ENCODE measurements at regions not wholly inside any gene's neighbourhood (a gene's known extent, or its start where the extent isn't known, plus 50 kb on each side); places are given as distances from the start of the nearest gene placed in this dataset.

DNA sequence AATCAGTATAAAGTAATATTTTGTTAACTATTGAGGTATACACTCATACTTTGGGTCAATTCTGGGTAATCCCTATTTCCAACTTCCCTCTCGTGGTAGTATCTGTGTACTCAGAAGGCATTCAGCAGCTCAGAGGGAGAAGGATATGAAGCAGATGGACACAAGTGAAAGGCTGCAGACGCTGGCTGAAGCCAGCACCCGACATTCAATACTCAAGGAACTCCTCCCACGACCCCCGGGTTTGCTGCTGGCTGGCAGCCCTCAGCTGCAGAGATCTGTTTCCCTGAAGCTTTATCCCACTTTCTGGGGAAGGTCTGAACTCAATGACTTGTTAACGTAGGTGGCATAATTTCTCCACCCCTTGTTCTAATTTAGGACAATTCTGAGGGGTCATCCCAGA is 847.3 kb upstream of the SOX11 start:
- no peak for DNase-seq (ENCODE audit: low spot score)

GRCh38 chr2:4862031-4862430 is 830.2 kb upstream of the SOX11 start:
- DNase-seq (ENCODE audit: low spot score) = no peak

DNA sequence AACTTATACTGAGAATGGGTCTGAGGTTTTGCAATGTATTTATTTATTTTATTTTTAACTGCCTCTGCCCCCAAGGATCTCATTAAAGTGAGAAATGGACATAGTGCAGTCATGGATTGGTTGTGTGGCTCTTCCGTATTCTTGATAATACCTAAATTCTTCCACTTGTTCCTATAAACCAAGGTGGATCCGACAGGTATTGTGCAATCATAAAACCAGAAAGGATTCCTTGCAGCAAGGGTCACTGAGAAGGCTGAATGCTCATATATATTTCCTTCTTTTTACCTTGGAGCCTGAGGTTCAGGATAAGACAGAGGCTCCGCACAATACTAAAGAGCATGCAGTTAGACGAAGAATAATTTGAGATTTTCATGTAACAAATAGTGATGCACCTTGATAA is 826.0 kb upstream of the SOX11 start:
- no peak for DNase-seq (ENCODE audit: low spot score)

- DNase-seq (ENCODE audit: low spot score) = no peak
These were observed 823.7 kb upstream of the SOX11 start for GRCh38 chr2:4868466-4868865.

DNA sequence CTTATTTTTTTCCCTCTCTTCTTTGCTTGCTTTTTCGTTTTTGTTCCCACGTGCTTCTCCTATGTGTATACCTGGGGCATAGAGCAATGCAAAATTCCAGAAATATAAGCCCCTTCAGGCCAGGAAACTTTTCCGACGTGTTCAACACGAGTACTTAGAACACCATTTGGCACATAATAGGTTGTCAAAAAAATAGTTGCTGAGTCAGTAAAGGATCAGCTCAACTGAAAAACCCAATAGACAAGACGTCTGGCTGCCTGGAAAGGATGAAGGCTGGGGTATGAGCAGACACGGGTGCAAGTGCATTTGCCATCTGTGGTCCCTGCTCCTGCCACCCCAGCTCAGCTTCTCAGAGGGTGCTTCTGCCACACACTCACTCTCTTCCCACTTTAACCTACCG is 823.0 kb upstream of the SOX11 start:
- DNase-seq (ENCODE audit: low spot score) = no peak

GRCh38 chr2:4873364-4873763 is 818.8 kb upstream of the SOX11 start:
- no peak for DNase-seq (ENCODE audit: low spot score)

DNA sequence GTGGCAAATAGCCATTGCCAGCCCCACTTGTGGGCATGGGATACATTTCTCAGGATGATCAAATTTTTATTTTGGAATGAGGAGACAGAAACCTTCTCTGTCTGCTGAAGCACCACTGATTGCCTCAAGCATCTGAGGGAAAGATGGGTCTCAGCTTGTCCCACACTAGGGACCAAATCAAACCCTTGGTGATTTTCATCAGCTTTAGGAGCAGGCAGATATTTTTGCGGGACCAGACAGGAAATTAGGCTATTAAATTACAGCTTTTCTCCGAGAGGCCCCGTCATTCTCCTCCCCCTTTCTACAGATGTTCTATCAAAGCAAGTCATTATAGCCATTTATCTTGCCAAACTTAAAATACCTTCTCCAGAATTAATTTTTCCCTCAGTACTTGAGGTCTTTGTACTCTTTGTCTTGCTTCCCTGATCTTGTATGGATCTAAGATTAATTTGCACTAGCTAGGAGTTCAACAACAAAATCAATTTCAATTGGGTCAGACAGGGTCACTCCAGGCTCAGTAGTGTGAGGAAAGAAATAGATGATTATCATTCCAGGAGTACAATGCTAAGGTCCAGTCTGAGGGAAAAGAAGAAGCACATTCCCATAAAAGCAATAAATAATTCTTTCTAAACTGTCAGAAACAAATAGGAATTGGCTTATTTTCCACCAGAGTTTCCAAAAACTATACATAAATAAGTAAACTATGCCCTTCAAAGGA is 818.1 kb upstream of the SOX11 start:
- DNase-seq (ENCODE audit: low spot score) = no peak

DNA sequence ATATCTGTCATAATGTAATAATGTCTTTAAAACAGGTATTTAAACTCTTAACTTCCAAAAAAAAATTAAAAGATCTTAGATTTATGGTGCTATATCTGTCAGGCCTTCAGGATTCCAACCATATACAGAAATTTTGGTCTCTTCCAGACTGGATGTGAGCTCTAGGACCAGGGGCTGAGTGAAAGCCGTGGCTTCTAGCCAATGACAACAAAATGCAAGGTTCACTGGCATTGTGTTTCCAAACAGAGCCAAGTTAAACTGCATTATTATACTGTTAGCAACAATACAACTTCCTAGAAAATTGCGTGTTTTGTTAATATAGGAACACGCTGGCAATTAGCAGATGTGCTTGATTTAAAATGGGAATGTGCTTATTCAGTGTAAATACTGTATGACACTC is 809.8 kb upstream of the SOX11 start:
- DNase-seq (ENCODE audit: low spot score) = no peak

GRCh38 chr2:4882941-4883340 is 809.2 kb upstream of the SOX11 start:
- DNase-seq (ENCODE audit: low spot score) = no peak

- DNase-seq (ENCODE audit: low spot score) = no peak
These were observed 808.8 kb upstream of the SOX11 start for GRCh38 chr2:4883375-4883774.

- no peak for DNase-seq (ENCODE audit: low spot score)
These were observed 808.0 kb upstream of the SOX11 start for GRCh38 chr2:4884117-4884571.

GRCh38 chr2:4891394-4891793 is 800.8 kb upstream of the SOX11 start:
- no peak for DNase-seq (ENCODE audit: low spot score)

DNA sequence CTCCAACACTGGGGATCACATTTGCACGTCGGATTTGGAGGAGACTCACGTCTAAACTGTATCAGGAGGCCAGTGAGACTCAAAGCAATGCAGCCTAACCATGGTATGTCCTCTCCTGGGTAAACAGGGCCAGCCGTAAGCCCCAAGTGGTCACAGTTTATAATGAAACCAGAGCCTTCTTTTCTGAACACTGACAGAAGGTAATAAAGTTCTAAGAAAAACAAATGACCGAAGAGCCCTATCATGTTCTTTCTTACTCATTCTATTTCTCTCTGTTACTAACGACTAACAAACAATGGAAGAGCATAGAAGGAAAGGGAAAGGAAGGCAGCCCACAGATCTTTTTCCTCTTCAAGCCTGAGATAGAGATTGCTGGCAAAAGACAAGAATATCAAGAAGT is 796.8 kb upstream of the SOX11 start:
- no peak for DNase-seq (ENCODE audit: low spot score)

GRCh38 chr2:4898706-4899105 is 793.5 kb upstream of the SOX11 start:
- DNase-seq (ENCODE audit: low spot score) = no peak

- DNase-seq (ENCODE audit: low spot score) = no peak
These were observed 791.9 kb upstream of the SOX11 start for GRCh38 chr2:4900242-4900641.

- no peak for DNase-seq (ENCODE audit: low spot score)
These were observed 791.1 kb upstream of the SOX11 start for GRCh38 chr2:4900861-4901770.

- DNase-seq (ENCODE audit: low spot score) = no peak
These were observed 788.4 kb upstream of the SOX11 start for GRCh38 chr2:4903656-4904348.

- no peak for DNase-seq (ENCODE audit: low spot score)
These were observed 783.7 kb upstream of the SOX11 start for GRCh38 chr2:4908461-4908860.

- no peak for DNase-seq (ENCODE audit: low spot score)
These were observed 782.7 kb upstream of the SOX11 start for GRCh38 chr2:4909346-4910009.

DNA sequence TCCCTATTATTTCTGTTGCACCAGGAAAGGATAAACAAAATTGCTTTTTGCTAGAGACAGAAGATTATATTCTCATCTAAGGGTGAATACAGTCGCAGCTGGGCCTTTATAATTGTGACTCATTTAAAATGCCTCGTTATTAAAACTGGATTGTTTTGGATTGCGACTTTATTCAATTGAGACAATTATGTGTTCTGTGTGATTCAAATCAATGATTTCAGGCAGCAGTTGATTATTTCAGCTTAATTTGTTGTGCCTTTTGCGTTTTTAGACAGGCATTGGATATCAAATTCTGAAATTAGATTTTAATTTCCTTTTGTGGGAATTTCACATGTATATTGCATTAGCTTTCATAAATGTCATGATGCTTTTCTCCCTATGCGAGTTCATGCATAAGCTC is 778.1 kb upstream of the SOX11 start:
- DNase-seq (ENCODE audit: low spot score) = no peak

DNA sequence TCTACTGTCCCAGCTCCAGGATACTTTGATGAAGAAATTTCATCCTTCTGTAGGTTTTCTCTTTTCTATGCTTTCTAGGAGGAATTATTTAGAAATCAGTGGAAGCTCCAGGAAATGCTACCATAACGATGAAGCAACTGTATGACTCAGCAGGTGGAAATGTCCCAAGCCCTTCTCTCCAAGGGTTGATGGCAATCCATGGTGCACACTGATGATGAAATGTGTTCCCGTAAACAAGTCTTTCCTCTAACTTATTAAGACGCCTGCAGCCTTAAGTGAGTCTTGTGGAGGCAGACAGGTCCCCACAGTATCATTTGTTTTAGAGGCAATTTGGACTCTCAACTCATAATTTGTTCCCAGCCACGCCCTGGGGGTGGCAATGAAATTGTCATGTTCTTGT is 777.6 kb upstream of the SOX11 start:
- DNase-seq (ENCODE audit: low spot score) = no peak

DNA sequence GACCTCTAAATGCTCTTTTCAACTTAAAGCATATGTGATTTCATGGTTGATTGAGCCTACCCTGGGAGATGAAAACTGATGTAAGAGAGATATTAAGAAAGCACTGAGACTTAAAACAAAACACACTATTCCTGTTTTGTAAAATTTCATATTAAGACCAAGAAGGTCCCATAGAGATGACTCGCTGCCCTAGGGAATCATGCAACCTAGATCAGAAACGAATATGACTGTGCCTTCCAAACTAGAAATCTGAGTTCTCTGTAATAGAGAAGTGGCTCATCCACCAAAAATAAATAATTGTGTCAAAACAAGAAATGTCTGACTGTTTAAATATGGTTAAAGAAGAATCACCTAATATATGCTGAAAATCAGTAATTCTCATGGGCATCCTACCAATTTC is 776.8 kb upstream of the SOX11 start:
- no peak for DNase-seq (ENCODE audit: low spot score)

Measured in HuH-7.5 (cell line).